ENCODE measurements at regions not wholly inside any gene's neighbourhood (a gene's known extent, or its start where the extent isn't known, plus 50 kb on each side); places are given as distances from the start of the nearest gene placed in this dataset.

DNA sequence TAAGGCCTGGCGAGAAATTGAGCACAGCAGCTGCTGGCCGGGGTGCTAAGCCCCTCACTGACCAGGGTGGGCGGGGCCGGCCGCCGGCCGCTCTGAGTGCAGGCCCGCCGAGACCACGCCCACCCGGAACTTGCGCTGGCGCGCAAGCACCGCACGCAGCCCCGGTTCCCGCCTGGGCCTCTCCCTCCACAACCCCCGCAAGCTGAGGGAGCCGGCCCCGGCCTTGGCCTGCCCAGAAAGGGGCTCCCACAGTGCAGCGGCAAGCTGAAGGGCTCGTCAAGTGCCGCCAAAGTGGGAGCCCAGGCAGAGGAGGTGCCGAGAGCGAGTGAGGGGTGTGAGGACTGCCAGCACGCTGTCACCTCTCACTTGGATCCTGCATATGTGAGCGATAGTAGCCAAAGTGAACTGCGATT, 251.2 kb downstream of the GJA1 start:
- TF ChIP-seq TCF7L2 (IDR thresholded peaks at IDR 0.05; ENCODE audit: borderline replicate concordance, low read depth, low read length) (no peak), ZNF335 (tag by site-specific recombination; conservative IDR thresholded peaks at IDR 0.05) (no peak), KLF7 (tag by site-specific recombination; IDR thresholded peaks at IDR 0.05; ENCODE audit: borderline replicate concordance) (no peak), ZBTB8A (tag by site-specific recombination; IDR thresholded peaks at IDR 0.05) (no peak), ZNF747 (tag by site-specific recombination; IDR thresholded peaks at IDR 0.05) (no peak)
- TF ChIP-seq, protein P1, sequence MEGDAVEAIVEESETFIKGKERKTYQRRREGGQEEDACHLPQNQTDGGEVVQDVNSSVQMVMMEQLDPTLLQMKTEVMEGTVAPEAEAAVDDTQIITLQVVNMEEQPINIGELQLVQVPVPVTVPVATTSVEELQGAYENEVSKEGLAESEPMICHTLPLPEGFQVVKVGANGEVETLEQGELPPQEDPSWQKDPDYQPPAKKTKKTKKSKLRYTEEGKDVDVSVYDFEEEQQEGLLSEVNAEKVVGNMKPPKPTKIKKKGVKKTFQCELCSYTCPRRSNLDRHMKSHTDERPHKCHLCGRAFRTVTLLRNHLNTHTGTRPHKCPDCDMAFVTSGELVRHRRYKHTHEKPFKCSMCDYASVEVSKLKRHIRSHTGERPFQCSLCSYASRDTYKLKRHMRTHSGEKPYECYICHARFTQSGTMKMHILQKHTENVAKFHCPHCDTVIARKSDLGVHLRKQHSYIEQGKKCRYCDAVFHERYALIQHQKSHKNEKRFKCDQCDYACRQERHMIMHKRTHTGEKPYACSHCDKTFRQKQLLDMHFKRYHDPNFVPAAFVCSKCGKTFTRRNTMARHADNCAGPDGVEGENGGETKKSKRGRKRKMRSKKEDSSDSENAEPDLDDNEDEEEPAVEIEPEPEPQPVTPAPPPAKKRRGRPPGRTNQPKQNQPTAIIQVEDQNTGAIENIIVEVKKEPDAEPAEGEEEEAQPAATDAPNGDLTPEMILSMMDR (tag by site-specific recombination; IDR thresholded peaks at IDR 0.05) = no peak
